Upper lobe of left lung (tissue), 4 donors: ENCODE measurements at regions not wholly inside any gene's neighbourhood (a gene's known extent, or its start where the extent isn't known, plus 50 kb on each side); places are given as distances from the start of the nearest gene placed in this dataset.

Experiments used
- CTCF ChIP-seq, 6 experiments: fragments of 450-650 bp in 4 of 6; fragments of 200-600 bp in 2 of 6; sonication (generic) in 2 of 6; IDR thresholded peaks; one replicate each; pipeline ENCODE4 v1.5.1; 2016 to 2019; ENCODE audit warnings: antibody characterized with exemption in 6 of 6
- EP300 ChIP-seq, 4 donors: sonication (generic); formaldehyde crosslinking; IDR thresholded peaks; one replicate each; pipeline ENCODE4 v1.5.1; 2017; ENCODE audit warnings: antibody characterized with exemption in 4 of 4, control low read depth in 2 of 4

- no peak for TF ChIP-seq CTCF (IDR thresholded peaks at IDR 0.05)
- no peak for TF ChIP-seq EP300 (IDR thresholded peaks at IDR 0.05)
Observed at GRCh38 chr1:181430015-181430885, 53.1 kb upstream of the CACNA1E start.
